MM.1S (cell line): ENCODE measurements at regions not wholly inside any gene's neighbourhood (a gene's known extent, or its start where the extent isn't known, plus 50 kb on each side); places are given as distances from the start of the nearest gene placed in this dataset.

Source experiments
- CTCF ChIP-seq: fragments of 300-600 bp; sonication (generic); IDR thresholded peaks from 2 replicates; pipeline ENCODE4 v1.5.1; 2016; ENCODE audit warnings: antibody characterized with exemption, low read length, mixed read lengths
- EZH2 ChIP-seq: fragments of 300-600 bp; sonication (generic); optimal IDR thresholded peaks from 2 replicates; pipeline ENCODE3; 2017; ENCODE audit warnings: low read depth, mild to moderate bottlenecking, antibody characterized with exemption, low read length, mixed read lengths
- EZH2phosphoT487 ChIP-seq: fragments of 300-600 bp; sonication (generic); IDR thresholded peaks from 2 replicates; pipeline ENCODE4 v1.6.1; 2018; ENCODE audit warnings: antibody characterized with exemption, low read length

- no peak for TF ChIP-seq CTCF
- no peak for TF ChIP-seq EZH2phosphoT487
- TF ChIP-seq EZH2: no peak
Measured at GRCh38 chr5:124884114-124884513, 137.7 kb upstream of the ZNF608 start.
